ENCODE measurements at regions not wholly inside any gene's neighbourhood (a gene's known extent, or its start where the extent isn't known, plus 50 kb on each side); places are given as distances from the start of the nearest gene placed in this dataset.

DNA sequence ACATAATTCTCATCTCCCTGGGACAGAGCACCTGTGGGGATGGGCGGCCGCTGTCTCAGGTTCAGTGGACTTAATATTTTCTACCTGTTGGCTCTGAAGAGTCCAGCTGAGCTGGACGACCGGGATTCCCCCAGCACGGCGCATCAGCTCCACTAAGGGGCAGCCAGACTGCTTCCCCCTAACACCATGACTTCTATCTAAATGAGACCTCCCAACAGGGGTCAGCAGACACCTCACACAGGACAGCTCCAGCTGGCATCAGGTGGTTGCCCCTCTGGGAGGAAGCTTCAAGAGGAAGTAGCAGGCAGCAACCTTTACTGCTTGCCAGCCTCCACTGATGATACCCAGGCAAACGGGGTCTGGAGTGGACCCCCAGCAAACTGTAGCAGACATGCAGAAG, 226.0 kb upstream of the DSEL start:
- DNase-seq (ENCODE audit: low spot score) = no peak

DNA sequence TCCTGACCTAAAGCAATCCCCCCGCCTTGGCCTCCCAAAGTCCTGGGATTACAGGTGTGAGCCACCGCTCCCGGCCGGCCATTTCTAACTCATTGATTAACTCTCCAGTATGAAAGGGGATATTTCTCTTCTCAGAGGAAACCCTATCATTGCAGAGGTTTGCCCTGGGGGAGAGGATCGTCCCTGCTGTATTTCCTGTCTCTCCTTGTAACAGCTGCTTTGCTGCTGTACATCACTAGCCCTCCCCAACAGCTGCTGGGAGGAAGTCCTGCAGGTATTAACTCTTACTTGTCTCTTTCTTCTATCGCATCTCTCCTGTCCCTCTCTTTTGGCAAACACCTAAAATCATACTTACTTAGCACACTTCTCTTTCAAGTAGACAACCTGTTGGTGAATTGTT, 219.0 kb upstream of the DSEL start:
- DNase-seq (ENCODE audit: low spot score) = no peak

DNA sequence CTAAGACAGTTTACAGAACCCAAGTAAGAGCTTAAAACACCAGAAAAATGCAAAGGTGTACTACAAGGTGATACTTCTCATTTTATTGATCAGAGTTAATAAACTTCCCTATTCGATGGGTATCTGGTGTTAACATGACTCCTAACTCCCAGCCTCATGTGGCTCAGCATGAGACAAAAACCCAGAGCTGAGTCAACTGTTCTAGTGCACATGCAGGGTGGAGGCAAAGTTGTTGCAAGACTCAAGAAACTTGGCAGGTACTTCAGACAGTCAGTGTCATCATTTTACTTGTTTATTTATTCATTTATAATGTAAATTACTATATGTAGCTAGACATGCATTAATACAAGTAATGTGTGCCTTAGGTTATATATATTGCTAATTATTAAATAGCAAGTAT, 216.6 kb upstream of the DSEL start:
- DNase-seq (ENCODE audit: low spot score) = no peak

DNA sequence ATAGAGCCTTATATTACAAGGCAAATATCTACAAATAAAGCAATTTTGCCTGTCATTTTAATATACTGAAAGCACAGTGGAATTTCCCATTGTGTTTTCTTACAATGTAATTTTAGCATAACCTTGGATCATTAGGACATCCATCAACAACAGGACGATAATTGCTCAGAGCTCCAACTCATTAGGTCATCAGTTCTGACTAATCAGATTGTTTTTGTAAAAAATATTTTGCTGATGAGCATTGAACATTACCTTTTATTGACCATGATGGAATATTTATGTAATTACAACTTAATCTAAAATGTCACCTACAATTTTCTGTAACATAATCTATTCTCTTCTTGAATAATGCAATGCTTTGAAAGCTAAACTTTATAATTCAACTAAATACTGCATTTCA, 215.3 kb upstream of the DSEL start:
- no peak for DNase-seq (ENCODE audit: low spot score)

DNA sequence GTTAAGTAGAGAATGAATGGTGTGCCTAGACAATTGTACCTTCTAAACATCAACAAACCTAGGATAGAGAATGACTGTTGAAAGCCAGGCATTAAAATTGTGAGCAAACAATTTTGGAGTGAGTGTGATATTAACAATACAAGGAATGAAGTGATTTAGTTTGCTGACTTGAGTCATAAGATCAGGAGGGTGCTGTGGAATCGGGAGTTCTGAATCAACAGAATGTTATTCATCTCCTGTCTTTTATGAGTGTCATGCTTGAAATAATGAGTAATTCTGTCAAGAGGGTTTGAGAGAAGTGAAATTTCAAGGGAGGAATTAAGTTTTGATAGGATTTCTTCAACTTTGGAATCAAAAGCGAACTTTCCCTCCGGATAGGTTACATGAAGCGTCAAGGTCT, 214.4 kb upstream of the DSEL start:
- DNase-seq (ENCODE audit: low spot score) = no peak

DNA sequence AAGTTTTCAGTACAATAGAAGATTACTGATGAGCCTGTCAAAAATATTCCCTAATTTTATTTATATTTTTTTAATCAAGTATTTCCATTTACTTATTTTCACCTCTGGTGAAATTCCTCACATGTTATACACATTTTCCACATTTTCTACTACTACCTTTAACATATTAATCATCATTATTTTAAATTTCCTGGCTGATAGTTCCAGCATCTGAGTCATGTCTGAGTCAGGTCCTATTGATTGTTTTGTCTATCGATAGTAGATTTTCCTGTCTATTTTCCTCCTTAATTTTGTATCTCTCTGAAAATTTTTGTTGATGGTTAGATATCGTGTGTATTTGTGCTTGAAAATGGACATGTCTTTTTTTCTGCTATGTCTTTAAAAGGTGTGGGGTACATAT, 211.8 kb upstream of the DSEL start:
- no peak for DNase-seq (ENCODE audit: low spot score)

DNA sequence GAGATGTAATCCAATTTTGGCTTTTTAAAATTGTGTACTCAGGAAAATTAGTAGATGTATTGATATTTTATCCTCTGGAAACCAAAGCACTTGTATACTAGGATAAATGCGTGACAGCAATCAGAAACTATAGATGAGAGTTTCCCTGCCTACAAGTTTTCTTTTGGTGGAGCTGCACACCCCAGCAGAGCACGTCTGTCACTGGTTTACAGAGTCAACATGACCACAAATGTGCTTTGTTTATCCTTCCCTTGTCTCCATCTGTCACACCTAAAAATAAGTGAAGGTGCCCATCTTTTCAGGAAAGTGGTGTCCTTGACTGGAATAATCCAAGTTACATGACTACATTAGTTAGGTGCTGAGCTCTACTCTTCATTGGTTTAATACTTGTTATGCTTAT, 210.4 kb upstream of the DSEL start:
- no peak for DNase-seq (ENCODE audit: low spot score)

DNA sequence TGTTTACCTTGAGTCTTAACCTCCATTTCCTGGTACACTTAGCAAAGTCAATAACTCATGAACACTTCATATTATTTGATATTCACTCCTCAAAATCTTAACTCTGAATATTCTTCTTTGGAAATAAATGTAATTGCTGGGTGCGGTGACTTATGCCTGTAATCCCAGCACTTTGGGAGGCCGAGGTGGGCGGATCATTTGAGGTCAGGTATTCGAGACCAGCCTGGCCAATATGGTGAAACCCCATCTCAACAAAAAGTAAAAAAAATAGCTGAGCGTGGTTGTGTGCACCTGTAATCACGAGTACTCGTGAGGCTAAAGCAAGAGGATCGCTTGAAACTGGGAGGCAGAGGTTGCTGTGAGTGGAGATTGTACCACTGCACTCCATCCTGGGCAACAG, 201.3 kb upstream of the DSEL start:
- no peak for DNase-seq (ENCODE audit: low spot score)

DNA sequence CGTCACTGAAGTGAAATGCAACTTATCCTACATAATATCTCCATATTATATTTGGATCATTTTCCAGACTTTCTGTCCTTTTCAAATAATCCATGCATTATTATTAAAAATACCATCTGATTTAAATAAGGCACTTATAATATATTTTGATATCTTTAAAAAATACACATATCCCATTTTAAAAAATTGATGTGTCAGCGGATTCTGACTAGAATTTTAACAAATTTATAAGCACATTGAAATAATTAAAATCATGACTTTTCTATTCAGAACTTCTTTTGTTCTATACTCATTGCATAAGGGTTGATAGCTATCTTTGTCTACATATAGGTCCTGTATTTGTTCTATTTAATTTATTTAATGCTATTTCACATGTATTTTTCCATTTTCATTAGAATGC, 199.0 kb upstream of the DSEL start:
- no peak for DNase-seq (ENCODE audit: low spot score)

DNA sequence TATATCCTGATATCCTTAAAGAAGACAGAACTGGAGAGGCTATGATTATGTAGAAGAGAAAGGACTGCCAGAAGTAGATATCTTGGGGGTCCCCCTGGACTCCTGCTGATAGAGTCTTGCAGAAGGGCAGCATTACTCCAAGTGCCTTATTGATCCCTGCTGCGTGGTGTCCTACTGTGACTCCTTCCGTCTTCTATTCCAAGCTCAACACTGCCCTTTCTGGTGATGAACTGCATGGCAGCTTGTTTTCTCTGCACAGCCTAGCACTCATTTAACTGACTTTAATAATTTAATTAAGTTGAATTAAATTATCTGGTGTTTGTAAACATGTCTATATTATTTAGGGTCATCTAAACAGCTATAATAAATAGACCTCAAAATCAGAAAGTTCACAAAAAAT, 194.1 kb upstream of the DSEL start:
- no peak for DNase-seq (ENCODE audit: low spot score)

DNA sequence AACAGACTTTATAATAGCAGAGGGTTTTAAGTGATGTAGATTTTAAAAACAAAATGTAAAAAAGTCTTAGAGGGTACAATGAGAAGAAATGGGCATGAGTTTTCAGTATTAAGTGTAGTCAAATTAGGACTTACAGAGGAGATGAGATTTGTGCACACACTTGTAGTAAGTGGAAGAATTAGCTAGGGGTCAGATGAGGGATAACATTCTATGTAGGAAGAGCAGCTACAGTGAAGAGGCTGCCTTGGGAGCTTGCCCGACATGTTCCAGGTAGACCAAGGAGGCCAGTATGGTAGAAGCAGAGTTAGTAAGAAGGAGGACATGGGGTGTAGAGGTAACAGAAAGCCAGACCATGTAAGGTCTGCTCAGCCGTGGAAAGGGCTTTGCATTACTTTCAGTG, 189.2 kb upstream of the DSEL start:
- DNase-seq (ENCODE audit: low spot score) = no peak

DNA sequence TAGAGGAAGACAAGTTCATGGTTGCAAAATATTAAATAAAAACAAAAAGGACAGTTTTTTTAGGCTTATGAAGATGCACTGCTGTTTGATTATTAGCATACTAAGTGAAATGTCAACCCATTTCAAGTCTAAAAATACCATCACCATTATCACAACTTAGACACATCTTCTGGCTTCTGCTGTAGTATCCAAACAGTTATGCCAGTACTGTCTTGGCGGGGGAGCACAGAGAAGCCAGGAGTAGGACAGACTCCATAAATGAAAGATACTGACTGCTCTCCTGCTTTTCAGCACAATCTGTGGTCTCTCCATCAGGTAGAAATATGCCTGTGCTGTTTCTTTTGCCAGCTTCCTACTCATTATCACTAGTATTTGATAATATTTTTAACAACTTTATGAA, 179.2 kb upstream of the DSEL start:
- DNase-seq (ENCODE audit: low spot score) = no peak

DNA sequence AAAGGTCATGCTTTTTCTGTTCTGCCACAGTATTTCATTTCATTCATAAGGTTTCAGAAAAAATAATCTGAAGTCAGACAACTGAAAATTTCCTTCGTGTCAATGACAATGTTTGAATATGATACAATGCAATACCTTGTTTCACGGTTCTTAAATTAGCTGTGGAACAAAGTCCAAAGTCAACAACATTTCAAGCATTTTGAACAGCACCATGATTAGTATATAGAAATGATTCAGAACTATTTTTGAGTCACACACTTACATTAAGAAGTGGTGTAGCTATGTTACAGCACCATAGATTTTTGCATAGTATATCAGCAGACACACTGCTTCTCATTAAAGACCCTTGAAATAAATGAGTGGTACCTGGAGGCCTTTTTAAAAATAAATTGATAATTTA, 178.3 kb upstream of the DSEL start:
- DNase-seq (ENCODE audit: low spot score) = no peak

DNA sequence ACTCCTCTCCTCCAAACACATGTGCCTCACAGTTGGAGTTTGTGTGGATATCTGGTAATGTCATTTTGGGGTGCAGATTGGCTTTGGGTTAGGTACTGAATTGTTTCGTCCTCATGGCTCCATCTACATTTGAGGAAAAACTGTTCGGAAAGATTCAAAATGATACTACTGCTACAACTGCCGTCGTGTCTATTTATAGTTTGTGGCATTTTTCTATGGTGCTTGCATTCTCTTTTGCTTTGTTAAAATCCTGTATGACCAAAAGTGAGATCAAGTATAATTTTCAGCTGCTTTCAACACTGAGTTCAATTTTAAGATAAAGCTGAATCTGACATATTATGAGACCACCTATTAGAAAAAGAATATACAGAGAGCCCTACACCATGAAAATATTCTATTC, 176.3 kb upstream of the DSEL start:
- DNase-seq (ENCODE audit: low spot score) = no peak

DNA sequence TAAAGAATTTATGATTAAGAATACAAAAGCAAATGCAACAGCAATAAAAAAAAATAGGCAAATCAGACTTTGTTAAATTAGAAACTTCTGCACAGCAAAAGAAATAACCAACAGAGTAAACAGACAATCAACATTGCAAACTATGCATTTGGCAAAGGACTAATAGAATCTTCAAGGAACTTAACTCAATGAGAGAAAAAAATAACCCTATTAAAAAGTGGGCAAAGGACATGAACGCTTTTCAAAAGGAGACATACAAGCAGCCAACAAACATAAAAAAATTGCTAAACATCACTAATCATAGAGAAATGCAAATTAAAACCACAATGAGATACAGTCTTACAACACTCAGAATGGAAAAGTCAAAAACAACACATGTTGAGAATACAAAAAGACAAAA, 166.0 kb upstream of the DSEL start:
- no peak for DNase-seq (ENCODE audit: low spot score)

DNA sequence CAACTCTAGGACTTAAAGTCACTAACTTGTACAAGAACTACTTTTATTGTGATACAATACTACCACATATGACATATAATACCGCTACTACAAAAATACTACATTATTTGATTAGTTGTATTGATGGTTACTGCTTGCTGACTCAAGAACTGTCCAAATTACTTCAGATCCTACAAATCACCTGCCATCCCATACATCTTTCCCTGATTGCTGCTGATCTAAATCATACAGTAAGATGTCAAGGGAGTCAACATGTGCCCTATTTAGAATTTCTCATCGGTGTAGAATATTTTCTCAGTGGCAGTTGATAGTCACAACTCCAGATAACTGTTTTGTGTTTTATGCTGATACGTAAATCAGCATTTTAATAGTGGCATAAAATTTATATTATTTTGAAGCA, 161.0 kb upstream of the DSEL start:
- DNase-seq (ENCODE audit: low spot score) = no peak

DNA sequence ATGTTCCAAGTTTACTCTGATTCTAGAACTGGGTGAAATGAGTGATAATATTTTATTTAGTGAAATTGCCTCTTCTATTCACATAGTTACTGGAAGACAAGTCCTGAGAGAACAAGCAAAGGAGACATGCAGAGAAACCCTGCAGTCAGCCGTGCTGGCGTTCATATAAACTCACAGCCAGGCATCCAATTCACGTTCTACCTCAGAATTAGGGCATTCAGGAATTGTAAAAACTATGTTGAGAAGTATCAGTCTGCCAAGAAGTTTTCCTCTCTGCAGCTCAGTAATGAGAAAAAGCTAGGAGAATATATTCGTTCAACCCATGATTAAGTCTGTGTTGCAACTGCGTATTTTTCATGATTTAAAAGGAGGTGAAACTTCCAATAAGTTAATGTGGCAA, 156.2 kb upstream of the DSEL start:
- DNase-seq (ENCODE audit: low spot score) = no peak

DNA sequence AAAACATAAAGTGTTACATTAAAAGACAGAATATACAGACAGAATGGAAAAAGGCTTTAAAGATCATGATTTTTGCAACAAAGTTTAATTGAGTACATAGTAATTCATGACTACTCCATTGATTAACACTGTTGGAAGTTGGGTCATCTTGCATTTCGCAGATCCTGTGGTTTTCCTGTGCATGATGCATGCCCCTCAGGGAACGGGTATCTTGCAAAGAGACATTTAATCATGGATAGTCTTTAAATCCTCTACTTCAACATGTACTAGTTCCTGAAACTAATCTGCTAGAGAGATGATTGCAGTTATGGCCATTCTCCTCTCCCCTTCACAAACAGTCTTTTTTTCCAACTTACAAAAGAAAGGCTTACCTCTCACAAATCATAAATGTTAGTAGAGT, 155.6 kb upstream of the DSEL start:
- no peak for DNase-seq (ENCODE audit: low spot score)

DNA sequence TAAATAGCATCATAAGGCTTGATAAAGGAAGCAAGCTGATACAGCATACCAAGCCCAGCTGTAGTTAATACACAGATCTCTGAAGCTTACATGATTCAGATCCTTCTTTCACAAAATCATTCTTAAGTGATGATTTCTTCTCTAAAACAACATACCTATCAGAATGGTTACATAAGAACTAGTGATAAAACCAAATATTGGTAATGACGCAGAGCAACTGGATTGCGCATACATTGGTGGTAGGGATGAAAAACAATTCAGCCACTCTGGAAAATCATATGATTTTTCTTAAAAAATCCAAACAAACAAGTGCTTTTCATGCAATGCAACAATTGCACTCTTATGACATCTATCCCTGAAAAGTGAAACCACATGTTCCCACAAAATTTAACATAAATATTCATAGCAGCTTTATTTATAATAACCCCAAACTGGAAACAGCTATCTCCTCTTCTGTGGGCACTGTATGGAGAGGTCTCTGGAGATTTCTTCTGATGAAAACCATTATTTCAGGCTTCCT, 153.6 kb upstream of the DSEL start:
- DNase-seq (ENCODE audit: low spot score) = no peak

DNA sequence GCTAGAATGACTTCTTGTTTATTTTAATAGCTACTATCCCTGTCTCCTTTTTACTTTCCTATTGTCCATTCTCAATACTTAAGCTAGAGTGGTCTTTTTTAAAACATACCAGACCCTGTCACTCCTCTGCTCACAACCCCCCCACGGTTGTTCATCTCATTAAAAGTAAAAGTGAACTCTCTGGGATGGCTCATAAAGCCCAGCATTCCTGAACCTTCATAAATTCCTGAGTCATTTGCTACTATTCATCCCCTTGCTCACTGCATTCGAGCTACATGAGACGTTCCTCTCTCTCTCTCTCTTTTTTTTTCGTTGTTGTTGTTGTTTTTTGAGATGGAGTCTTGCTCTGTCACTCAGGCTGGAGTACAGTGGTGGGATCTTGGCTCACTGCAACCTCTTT, 148.7 kb upstream of the DSEL start:
- DNase-seq (ENCODE audit: low spot score) = no peak

DNA sequence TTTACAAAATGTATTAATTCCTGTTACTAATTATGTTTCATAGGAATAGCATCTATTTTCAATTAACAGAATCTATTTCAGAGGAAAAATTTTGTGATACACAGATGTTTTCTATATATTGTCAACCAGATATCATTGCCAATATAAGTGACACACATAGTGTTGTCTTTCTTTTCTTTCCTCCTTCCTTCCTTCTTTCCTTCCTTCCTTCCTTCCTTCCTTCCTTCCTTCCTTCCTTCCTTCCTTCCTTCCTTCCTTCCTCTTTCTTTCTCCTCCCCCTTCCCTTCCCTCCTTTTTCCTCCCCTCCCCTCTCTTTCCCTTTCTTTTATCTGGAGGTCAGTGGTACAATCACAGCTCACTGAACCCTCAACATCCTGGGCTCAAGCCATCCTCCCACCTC, 146.5 kb upstream of the DSEL start:
- DNase-seq (ENCODE audit: low spot score) = no peak

DNA sequence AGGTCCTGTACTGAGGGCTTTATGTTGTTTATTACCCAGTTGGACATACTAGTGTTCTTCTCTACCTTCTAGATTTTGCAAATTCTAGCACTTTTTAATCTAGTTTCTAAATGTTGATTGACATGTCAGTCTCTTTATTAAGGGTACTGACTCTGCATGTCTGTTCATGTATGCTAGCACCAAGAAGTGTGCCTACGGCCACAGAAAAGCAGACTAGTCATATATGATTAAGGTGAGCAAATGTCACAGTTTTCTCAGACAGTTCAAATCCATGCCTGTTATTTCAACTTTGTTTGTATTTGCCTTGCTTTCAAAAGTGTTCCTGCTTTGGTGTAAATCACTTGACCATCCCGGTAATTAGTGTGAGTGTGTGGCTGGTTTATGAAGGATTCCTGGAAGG, 145.0 kb upstream of the DSEL start:
- DNase-seq (ENCODE audit: low spot score) = no peak

DNA sequence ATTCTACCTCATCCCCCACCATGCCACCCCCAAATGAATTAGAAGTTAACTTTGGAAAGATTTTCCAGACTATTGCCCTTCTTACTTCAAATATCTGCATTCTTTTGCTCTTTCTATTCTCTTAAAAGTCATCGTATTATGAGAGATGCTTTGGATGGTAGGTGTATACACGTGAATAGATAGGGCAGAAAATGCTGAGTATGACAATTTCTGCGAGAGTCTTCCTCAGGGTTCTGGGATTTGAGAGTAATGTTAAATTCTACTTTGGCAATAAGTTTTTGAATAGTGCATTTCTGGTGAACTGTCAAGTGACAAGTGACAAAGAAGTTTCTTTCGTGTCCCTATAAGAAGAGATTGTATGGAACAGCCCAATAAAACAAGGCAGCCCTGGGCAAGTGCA, 137.6 kb upstream of the DSEL start:
- DNase-seq (ENCODE audit: low spot score) = no peak

DNA sequence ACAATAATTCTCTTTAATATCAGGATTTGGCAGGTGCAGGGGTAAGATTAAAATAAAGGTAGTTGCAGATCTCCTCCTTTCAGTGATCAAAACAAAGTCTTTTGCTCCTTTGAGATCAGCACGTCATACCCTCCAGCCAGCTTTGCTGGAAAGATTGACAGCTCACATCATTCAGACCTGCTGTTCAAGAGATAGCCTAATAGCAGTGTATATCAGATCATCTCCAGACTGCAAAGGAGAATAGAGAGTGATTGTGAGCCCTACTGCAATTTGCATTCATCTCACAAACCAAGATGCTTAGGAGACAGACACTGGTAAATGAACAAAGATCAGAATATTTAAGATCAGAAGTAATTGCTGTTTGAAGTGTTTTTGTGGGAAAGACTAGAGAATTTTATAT, 135.8 kb upstream of the DSEL start:
- peak; percentile 30 for DNase-seq (ENCODE audit: low spot score)

DNA sequence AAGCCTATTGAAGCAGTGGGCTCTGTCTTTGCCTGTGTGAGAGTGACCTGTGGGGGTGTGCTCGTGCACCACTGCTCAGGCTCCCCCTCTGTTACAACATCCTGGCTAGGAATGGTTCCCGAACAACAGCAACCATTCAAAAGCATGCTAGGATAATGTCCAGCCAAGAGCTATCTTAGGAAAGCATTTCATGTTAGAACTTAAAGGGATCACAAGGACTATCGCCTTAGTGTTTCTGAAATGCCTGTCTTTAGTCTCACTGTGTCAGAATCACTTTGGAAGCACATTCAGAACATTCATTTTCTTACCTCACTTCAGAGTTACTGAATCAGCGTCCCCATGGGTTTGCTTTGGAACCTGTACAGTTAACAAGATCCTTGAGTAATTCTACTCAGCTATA, 134.9 kb upstream of the DSEL start:
- no peak for DNase-seq (ENCODE audit: low spot score)

Measured in globus pallidus (tissue), 1 donor.